Activated naive CD4-positive, alpha-beta T cell treated with anti-CD3 and anti-CD28 coated beads for 36 hours (primary cell): ENCODE measurements at regions not wholly inside any gene's neighbourhood (a gene's known extent, or its start where the extent isn't known, plus 50 kb on each side); places are given as distances from the start of the nearest gene placed in this dataset.

Source experiments
- CTCF ChIA-PET: fragments of 350-600 bp; sonication (Branson Sonifier 250); formaldehyde crosslinking; loops from one replicate; lab custom pipeline; 2021; ENCODE audit warnings: antibody characterized with exemption; lab: Charles Lee
- DNase-seq: peaks from one replicate; pipeline ENCODE4 v3.0.0-alpha.2; 2020
- H3K27ac Mint-ChIP-seq: one replicate; pipeline ENCODE4 v1.8.0; 2021; ENCODE audit warnings: mild to moderate bottlenecking, mixed read lengths
- H3K27me3 Mint-ChIP-seq: one replicate; pipeline ENCODE4 v1.8.0; 2021; ENCODE audit warnings: low read depth, mixed read lengths
- H3K36me3 Mint-ChIP-seq: one replicate; pipeline ENCODE4 v1.8.0; 2021; ENCODE audit warnings: low read depth, mixed read lengths
- H3K4me1 Mint-ChIP-seq: one replicate; pipeline ENCODE4 v1.8.0; 2021; ENCODE audit warnings: low read depth, mixed read lengths
- H3K4me3 Mint-ChIP-seq: one replicate; pipeline ENCODE4 v1.8.0; 2021; ENCODE audit warnings: mild to moderate bottlenecking, moderate library complexity, mixed read lengths
- H3K9me3 Mint-ChIP-seq: one replicate; pipeline ENCODE4 v1.8.0; 2021; ENCODE audit warnings: mixed read lengths
- intact Hi-C: fragments of 100-400 bp; cut with micrococcal nuclease; formaldehyde crosslinking; loops from one replicate; pipeline ENCODE4 v1.15.1; 2023

DNA sequence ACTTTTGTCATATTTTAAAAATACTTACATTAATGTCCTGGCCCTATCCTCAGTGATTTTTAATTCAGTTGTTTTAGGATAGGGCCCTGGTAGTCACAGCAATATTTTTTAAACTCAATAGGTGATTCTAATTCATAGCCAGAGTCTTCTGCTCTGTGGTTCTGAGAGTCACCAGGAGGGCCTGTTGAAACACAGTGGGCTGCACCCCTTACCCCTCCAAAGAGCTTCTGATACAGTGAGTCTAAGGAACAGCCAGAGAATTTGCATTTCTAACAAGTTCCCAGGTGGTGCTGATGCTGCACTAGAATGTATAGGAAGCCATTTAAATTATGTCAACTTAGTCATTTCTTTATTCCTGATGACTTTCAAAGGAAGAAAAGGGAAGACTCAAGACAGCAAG lies 458.3 kb upstream of the ARRDC3 start:
- intact Hi-C loops = no loop called here
- H3K27me3 Mint-ChIP-seq = no peaks in the 10 kb centered on the region
- CTCF ChIA-PET = no interaction called here

DNA sequence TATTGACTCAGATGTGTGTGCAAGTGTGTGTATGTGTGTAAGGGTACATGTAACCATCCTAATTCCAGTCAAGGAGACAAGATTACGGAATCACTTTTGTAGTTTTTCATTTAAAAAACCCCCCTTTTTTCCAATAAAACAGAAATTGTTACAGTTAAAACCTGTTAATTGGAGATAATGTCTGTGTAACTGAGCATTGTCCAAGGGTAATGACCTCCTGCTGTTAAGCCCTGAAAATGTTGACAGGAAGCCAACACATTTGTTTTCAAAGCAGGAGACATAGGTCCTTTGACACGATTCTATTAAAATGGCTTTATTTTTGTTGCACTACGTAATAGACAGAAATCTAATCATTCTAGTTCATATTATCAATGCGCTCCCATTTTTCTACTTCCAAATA lies 457.3 kb upstream of the ARRDC3 start:
- Mint-ChIP-seq H3K9me3 (no peaks in the 10 kb centered on the region), H3K27ac (no peak overlapping the region), H3K27me3 (no peaks in the 10 kb centered on the region), H3K36me3 (no peaks in the 10 kb centered on the region), H3K4me1 (no peaks in the 10 kb centered on the region), H3K4me3 (no peak overlapping the region)
- CTCF ChIA-PET = no interaction called here
- intact Hi-C loops = no loop called here
- no peak for DNase-seq

More for the DNA sequence above, 458.3 kb upstream of the ARRDC3 start:
- H3K27ac Mint-ChIP-seq = no peak overlapping the region
- no peak overlapping the region for H3K4me3 Mint-ChIP-seq
- DNase-seq = no peak
- no peaks in the 10 kb centered on the region for H3K36me3 Mint-ChIP-seq
- H3K4me1 Mint-ChIP-seq = no peaks in the 10 kb centered on the region
- H3K9me3 Mint-ChIP-seq = no peaks in the 10 kb centered on the region

DNA sequence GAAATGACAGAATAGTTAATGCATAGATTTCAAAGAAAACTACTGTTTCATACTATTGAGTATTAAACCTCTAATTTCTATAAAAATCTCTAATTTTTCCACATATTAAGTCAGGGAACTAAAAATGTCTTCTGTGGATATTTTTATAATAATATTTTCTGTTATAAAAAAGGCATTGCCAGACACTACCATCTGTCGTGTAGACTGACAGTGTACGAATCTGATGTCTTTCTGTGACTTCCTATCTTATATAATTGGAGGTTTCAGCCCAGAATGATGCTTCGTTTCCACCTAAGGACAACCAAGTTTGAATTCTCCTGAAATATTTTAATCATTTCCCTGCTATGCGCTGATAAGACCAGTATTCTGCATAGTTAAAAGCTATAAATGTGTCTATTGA lies 456.6 kb upstream of the ARRDC3 start:
- Mint-ChIP-seq H3K27ac (no peak overlapping the region), H3K4me1 (no peaks in the 10 kb centered on the region), H3K27me3 (no peaks in the 10 kb centered on the region)

DNA sequence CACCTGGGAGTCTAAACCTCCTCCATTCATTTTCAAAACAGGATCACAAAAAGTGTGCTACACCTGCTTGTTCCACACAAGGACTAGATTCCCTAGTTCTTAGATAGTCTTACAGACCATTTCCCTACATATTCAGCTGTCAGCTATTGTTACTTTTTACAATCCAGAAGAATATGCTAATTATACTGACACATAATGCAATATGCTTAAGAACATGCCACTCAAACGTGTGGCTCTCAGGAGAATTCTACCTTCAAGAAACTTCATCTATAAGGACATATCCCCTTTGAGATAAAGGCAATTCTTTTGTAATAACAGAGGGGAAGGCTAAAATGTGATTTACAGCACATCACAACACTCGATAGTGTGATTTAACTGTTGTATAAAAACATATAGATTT lies 456.1 kb upstream of the ARRDC3 start:
- H3K4me1 Mint-ChIP-seq = no peaks in the 10 kb centered on the region
- DNase-seq = no peak
- CTCF ChIA-PET = no interaction called here
- no peaks in the 10 kb centered on the region for H3K27me3 Mint-ChIP-seq
- no peak overlapping the region for H3K27ac Mint-ChIP-seq
- H3K4me3 Mint-ChIP-seq = no peak overlapping the region
- no peaks in the 10 kb centered on the region for H3K9me3 Mint-ChIP-seq
- no peaks in the 10 kb centered on the region for H3K36me3 Mint-ChIP-seq
- intact Hi-C loops = no loop called here

More for the DNA sequence above, 456.6 kb upstream of the ARRDC3 start:
- Mint-ChIP-seq H3K4me3 (no peak overlapping the region), H3K36me3 (no peaks in the 10 kb centered on the region), H3K9me3 (no peaks in the 10 kb centered on the region)
- intact Hi-C loops = no loop called here
- no peak for DNase-seq
- CTCF ChIA-PET = no interaction called here

DNA sequence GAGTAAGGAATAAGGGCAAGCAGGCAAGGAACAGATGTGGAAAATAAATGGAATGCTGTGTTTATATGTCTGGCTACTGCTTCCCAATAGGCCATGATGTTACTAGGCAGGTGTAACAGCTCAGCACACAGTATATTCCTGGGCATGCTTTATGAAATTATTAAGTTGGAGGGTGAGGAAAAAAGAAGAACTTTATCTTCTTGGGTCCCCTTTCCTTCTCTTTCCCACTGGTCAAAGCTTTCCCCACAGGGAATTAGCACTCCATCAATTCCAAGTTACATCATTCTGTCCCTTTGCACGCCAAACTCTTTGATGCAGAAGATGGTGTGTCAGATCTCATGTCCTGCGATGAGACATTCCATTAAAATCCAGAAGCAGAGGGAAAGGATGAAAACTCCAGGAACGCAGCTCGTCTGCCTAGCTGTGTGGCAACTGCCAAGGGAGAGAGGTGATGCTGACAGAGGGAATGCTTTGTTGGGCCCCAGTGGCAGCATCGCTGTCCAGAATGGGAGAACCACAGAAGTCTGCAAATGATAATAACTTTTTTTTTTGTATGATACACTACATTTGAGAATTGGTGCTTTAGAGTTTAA lies 447.3 kb upstream of the ARRDC3 start:
- CTCF ChIA-PET = no interaction called here
- Mint-ChIP-seq H3K36me3 (no peaks in the 10 kb centered on the region), H3K9me3 (no peaks in the 10 kb centered on the region), H3K4me1 (no peaks in the 10 kb centered on the region), H3K27ac (no peak overlapping the region), H3K27me3 (no peaks in the 10 kb centered on the region), H3K4me3 (no peak overlapping the region)
- no peak for DNase-seq
- intact Hi-C loops = no loop called here

DNA sequence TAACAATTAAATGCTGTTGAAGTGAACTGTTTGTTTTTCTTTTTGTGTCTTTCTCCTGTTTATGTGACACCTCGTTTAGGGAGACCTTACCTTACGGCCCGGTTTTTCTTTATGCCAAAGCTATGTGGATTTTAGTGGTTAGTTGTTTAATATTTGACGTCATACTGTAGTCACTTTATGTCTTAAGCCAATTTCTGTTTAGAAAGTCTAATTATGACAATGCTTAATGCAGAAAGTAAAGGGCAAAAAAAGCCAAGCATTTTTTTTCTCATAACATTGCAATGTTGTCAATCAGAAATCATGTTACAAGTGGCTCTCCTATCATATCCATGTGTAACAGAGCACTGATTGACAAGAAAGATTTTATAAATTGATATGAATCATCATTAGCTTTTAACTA lies 442.5 kb upstream of the ARRDC3 start:
- Mint-ChIP-seq H3K27me3 (no peaks in the 10 kb centered on the region), H3K4me3 (no peak overlapping the region), H3K36me3 (no peaks in the 10 kb centered on the region), H3K9me3 (no peaks in the 10 kb centered on the region), H3K27ac (no peak overlapping the region), H3K4me1 (no peaks in the 10 kb centered on the region)
- intact Hi-C loops = no loop called here
- CTCF ChIA-PET = no interaction called here
- DNase-seq = no peak

DNA sequence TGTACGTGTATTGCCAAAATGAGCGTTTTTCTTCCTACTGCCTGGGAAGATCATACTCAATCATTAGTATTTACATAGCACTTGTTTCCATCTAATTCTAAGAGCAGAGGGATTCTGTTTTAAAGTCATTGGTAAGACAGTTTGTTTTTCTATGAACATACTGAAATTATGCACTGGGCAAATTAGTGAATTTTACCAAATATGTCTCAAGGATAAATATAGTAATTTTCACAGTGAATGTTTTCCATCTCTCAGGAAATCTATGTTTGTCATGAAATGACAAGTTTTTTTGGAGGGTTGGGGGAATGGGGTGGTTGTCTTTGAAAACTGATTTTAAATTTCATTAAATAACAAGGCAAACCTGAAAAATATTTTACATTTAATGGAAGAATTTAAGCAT lies 441.3 kb upstream of the ARRDC3 start:
- H3K36me3 Mint-ChIP-seq = no peaks in the 10 kb centered on the region
- no peaks in the 10 kb centered on the region for H3K9me3 Mint-ChIP-seq
- CTCF ChIA-PET = no interaction called here
- no peak overlapping the region for H3K4me3 Mint-ChIP-seq
- H3K27me3 Mint-ChIP-seq = no peaks in the 10 kb centered on the region
- no peak overlapping the region for H3K27ac Mint-ChIP-seq
- intact Hi-C loops = no loop called here
- no peak for DNase-seq
- no peaks in the 10 kb centered on the region for H3K4me1 Mint-ChIP-seq

DNA sequence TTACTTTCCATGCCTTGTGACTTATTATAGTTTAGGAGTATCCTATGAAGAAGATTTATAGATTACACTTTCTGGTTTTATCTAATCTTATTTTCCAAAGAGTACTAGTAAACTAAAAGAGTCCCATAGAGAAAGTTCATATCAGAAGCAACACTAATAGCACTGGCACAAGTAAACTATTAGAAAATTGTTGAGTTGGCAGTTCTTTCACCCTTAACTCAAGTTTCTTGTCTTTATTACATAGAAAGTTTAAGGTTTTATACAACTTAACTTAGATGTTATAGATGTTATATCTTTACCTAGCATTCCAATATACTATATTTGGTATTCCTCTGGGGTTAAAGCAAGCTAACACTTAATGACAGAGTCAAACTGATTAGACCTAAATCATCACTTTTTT lies 437.8 kb upstream of the ARRDC3 start:
- H3K27me3 Mint-ChIP-seq = no peaks in the 10 kb centered on the region
- intact Hi-C loops = no loop called here
- H3K4me1 Mint-ChIP-seq = no peaks in the 10 kb centered on the region
- no peak for DNase-seq
- H3K9me3 Mint-ChIP-seq = no peaks in the 10 kb centered on the region
- H3K36me3 Mint-ChIP-seq = no peaks in the 10 kb centered on the region
- CTCF ChIA-PET = no interaction called here
- no peak overlapping the region for H3K4me3 Mint-ChIP-seq
- H3K27ac Mint-ChIP-seq = no peak overlapping the region

DNA sequence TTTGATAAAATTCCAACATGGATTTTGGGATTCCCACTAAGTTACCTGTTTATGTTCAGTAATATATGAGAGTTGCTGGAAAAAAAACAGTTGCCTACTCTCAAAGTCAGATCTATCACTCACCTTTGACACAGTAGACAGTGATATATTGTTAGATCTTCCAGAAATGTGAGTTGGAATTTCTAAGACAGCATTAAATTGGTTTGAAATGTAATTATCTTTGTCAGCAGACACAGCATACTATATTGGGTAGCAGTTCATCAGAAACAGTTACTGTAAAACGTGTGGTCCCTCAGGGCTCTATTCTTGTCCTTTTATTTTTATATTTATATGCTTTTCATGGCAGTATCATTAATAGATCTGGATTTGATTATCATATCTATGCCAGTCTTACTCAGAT lies 433.6 kb upstream of the ARRDC3 start:
- Mint-ChIP-seq H3K4me1 (no peaks in the 10 kb centered on the region), H3K36me3 (no peaks in the 10 kb centered on the region)

DNA sequence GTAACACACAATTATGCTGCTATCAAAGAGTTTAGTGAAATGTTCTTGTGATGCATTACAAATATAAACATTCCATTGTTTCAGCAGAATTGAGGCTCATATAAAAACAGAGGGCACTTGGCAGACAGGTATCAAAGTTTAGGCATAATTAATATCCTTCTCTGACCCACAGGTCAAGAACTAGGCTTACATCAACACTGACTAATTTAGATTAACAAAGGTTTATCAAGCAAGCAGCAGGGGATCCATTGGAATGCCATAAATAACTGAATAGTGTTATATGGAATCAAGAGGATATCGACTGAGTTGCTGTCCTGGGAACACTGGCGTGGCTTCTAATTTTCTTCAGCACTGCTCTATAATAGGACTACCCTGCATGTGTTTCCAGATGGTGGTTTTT lies 414.5 kb upstream of the ARRDC3 start:
- CTCF ChIA-PET = no interaction called here
- Mint-ChIP-seq H3K4me3 (no peak overlapping the region), H3K4me1 (no peaks in the 10 kb centered on the region), H3K36me3 (no peaks in the 10 kb centered on the region), H3K9me3 (peaks cover 13% of the 10 kb centered on the region), H3K27ac (no peak overlapping the region), H3K27me3 (no peaks in the 10 kb centered on the region)
- DNase-seq = no peak
- intact Hi-C loops = no loop called here

More for the DNA sequence above, 433.6 kb upstream of the ARRDC3 start:
- DNase-seq = no peak
- intact Hi-C loops = no loop called here
- Mint-ChIP-seq H3K27ac (no peak overlapping the region), H3K27me3 (no peaks in the 10 kb centered on the region), H3K4me3 (no peak overlapping the region), H3K9me3 (no peaks in the 10 kb centered on the region)
- CTCF ChIA-PET = no interaction called here

DNA sequence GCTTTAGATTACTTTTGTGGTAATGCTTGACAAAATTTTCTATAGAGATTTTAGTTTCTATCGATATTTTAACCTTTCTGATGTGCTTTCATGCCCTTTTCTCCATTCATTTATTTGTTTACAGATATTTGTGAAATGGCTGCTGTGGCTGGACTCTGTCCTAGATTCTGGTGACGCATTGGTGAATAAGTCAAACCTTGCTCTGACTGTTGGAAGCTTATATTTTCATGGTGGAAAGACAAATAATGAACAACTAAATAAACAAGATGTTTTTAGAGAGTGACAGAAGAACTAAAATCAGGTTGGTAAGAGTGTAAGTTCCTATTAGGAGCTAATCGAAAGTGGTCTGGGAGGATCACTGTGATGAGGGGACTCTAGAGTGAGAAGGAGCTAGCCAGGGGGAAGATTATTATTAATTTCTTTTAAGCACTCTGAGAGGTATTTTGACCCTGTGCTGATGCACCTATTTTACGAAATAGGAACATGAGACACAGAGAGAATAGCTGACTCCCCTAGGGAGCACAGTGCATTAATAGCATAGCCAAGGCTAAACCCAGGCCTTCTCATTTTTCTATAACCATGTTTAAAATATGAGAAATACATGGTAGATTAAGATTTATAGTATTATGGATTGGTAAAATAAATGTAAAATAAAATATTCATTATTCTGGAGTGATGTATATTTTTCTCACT lies 411.9 kb upstream of the ARRDC3 start:
- no peak overlapping the region for H3K27ac Mint-ChIP-seq
- no peak for DNase-seq
- H3K4me3 Mint-ChIP-seq = no peak overlapping the region
- H3K4me1 Mint-ChIP-seq = no peaks in the 10 kb centered on the region
- CTCF ChIA-PET = no interaction called here
- H3K9me3 Mint-ChIP-seq = no peaks in the 10 kb centered on the region
- no peaks in the 10 kb centered on the region for H3K36me3 Mint-ChIP-seq
- intact Hi-C loops = no loop called here
- H3K27me3 Mint-ChIP-seq = no peaks in the 10 kb centered on the region

DNA sequence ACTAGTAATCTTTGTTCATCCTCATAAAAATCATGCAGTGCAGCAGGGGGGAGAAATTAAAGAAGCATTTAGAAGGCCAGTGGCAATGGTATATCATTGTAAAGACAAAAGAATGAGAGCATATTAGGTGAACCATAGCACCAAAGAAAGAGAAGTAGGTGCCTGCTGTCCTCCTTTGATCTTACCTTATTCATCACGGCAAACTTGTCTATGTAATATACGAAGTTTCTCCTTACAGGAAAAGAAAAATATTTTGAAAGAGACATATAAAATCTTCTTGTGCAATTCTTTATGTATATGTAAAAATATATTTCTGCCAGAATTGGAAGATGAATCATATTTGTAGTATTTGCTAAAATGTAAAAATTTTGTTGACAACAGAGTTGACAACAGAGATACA lies 411.3 kb upstream of the ARRDC3 start:
- no peaks in the 10 kb centered on the region for H3K27me3 Mint-ChIP-seq
- intact Hi-C loops = no loop called here

DNA sequence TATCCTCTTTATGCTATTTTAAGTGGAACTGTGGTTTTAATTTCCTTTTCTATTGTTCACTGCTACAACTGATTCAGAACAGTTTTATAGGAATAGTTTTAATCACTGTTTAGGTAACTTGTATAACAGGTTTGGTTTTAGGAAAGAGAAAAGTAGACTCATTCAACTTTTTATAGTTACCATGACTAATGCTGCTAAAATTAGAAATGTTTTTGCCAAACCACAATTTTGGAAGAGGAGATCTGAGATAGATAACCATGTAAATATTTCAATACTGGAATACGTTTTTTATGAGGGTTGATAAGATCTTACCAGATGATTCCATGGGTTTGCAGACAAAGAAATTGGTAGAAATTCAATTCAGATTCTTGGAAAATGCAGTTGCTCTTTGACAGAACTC lies 404.6 kb upstream of the ARRDC3 start:
- Mint-ChIP-seq H3K4me3 (no peak overlapping the region), H3K4me1 (no peaks in the 10 kb centered on the region), H3K9me3 (peaks cover 1% of the 10 kb centered on the region), H3K36me3 (no peaks in the 10 kb centered on the region), H3K27ac (no peak overlapping the region), H3K27me3 (no peaks in the 10 kb centered on the region)
- intact Hi-C loops = no loop called here
- CTCF ChIA-PET = no interaction called here
- no peak for DNase-seq

More for the DNA sequence above, 411.3 kb upstream of the ARRDC3 start:
- Mint-ChIP-seq H3K9me3 (no peaks in the 10 kb centered on the region), H3K36me3 (no peaks in the 10 kb centered on the region), H3K4me1 (no peaks in the 10 kb centered on the region), H3K27ac (no peak overlapping the region), H3K4me3 (no peak overlapping the region)
- no peak for DNase-seq
- CTCF ChIA-PET = no interaction called here
